Activated CD8-positive, alpha-beta memory T cell treated with anti-CD3 and anti-CD28 coated beads, Interleukin-2, amount 10 ng/mL, durations not matched to agents 7 days and 5 days (primary cell): ENCODE measurements at regions not wholly inside any gene's neighbourhood (a gene's known extent, or its start where the extent isn't known, plus 50 kb on each side); places are given as distances from the start of the nearest gene placed in this dataset.

Source experiments
- ATAC-seq: fragments of 150-1000 bp; cut with Tn5 transposase; one replicate; pipeline ENCODE4 v1.10.0; 2021; ENCODE audit warnings: moderate library complexity
- CTCF ChIA-PET: fragments of 350-600 bp; sonication (Branson Sonifier 250); formaldehyde crosslinking; loops from one replicate; lab custom pipeline; 2021; ENCODE audit warnings: antibody characterized with exemption; lab: Charles Lee
- DNase-seq: peaks from one replicate; pipeline ENCODE4 v3.0.0-alpha.2; 2020
- H3K27ac Mint-ChIP-seq: one replicate; pipeline ENCODE4 v1.8.0; 2021; ENCODE audit warnings: mild to moderate bottlenecking, mixed read lengths
- H3K27me3 Mint-ChIP-seq: one replicate; pipeline ENCODE4 v1.8.0; 2021; ENCODE audit warnings: mixed read lengths
- H3K36me3 Mint-ChIP-seq: one replicate; pipeline ENCODE4 v1.8.0; 2021; ENCODE audit warnings: mild to moderate bottlenecking, mixed read lengths
- H3K4me1 Mint-ChIP-seq: one replicate; pipeline ENCODE4 v1.8.0; 2021; ENCODE audit warnings: mixed read lengths
- H3K4me3 Mint-ChIP-seq: one replicate; pipeline ENCODE4 v1.8.0; 2021; ENCODE audit warnings: mild to moderate bottlenecking, moderate library complexity, mixed read lengths
- H3K9me3 Mint-ChIP-seq: one replicate; pipeline ENCODE4 v1.8.0; 2022; ENCODE audit warnings: low read depth, mixed read lengths

- DNase-seq (no peak), ATAC-seq (peak; percentile 79)
- Mint-ChIP-seq H3K4me1 (peaks cover 59% of the 10 kb centered on the region), H3K27me3 (no peaks in the 10 kb centered on the region), H3K27ac (peak overlapping the region; percentile 89), H3K9me3 (peaks cover 4% of the 10 kb centered on the region), H3K36me3 (peaks cover 10% of the 10 kb centered on the region), H3K4me3 (peak overlapping the region; percentile 62)
- CTCF ChIA-PET = interaction anchor here (0.6 to 4.6 kb wide), 17 partner anchors 10 to 980 kb away, joined by 3 to 37 read pairs (median 4); partner anchors contain the start of gene BCL6
Observed at GRCh38 chr3:187974871-187975271, 179.1 kb upstream of the LPP start.

DNA sequence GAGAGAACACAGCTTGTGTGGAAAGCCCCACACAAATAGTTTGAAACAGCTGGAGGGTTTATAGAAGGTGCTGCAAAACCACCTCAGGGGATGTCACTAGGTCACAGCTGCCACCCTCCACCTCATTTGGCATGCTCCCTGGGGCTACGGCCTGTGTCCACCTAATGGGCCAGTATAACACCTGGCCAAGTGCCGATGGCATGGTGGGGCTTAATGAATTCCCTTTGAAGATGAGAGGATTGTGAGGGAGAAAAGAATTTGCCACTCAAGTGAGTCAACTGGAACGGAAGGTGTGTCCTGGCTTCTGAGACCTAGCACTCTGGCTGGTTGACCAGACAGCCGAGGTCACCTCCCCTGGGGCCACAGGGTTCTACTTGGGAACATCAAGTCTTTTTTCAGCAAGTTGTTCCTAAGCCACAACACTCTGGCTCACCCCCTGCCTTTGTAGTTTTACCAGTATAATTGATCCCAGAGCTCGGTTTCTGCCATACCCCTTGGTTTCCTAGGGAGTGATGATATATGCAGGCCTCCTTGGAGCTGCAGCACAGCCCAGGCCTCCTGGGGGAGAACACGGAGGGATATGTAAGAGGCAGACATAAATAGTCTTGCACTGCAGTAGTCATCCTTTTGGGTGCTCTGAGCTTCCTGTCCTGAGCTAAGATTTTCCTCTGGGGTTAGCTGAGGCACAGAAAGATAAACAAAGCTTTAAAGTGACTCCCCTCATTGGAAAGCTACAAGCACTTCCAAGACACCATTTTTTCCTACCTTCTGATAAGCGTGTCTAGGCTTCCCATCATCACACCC, 178.2 kb upstream of the LPP start:
- no peaks in the 10 kb centered on the region for H3K27me3 Mint-ChIP-seq
- H3K27ac Mint-ChIP-seq = peak overlapping the region; percentile 89
- CTCF ChIA-PET = interaction anchor here (0.5 to 4.6 kb wide), 20 partner anchors 10 to 979 kb away, joined by 3 to 37 read pairs (median 4); partner anchors contain the start of gene BCL6
- H3K4me3 Mint-ChIP-seq = peak overlapping the region; percentile 62
- DNase-seq = no peak
- peaks cover 4% of the 10 kb centered on the region for H3K9me3 Mint-ChIP-seq
- H3K4me1 Mint-ChIP-seq = peaks cover 68% of the 10 kb centered on the region
- H3K36me3 Mint-ChIP-seq = peaks cover 10% of the 10 kb centered on the region
- peak; percentile 25 for ATAC-seq

DNA sequence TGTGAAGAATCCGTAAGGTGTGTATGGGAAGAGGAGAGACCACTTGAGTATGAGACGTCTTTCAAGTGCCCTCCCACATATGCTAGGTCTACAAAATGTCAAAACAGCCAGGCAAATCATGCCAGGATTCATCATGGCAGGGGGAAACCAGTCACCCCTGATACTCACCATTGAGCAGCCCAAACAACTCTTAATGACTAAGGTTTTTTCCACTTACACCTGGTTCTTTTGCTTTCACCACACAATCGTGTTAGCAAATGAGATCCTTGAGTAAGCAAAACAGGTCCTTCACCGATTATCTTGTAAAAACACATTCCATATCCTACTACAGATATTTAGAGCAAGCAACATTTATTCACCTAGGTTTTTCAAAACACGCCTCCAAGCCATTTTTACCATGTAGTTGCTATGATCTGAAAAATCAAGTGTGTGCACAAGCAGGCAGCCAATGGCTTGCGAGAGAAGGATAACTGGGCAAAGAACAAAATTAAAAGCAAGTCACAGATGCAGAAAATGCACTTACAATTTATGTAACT, 177.5 kb upstream of the LPP start:
- Mint-ChIP-seq H3K36me3 (peaks cover 10% of the 10 kb centered on the region), H3K4me1 (peaks cover 70% of the 10 kb centered on the region), H3K27me3 (no peaks in the 10 kb centered on the region), H3K9me3 (peaks cover 4% of the 10 kb centered on the region), H3K27ac (peak overlapping the region; percentile 89), H3K4me3 (no peak overlapping the region)
- DNase-seq (no peak), ATAC-seq (no peak)
- CTCF ChIA-PET = interaction anchor here (0.5 to 4.6 kb wide), 10 partner anchors 15 to 979 kb away, joined by 3 to 37 read pairs (median 6); partner anchors contain the start of gene BCL6

DNA sequence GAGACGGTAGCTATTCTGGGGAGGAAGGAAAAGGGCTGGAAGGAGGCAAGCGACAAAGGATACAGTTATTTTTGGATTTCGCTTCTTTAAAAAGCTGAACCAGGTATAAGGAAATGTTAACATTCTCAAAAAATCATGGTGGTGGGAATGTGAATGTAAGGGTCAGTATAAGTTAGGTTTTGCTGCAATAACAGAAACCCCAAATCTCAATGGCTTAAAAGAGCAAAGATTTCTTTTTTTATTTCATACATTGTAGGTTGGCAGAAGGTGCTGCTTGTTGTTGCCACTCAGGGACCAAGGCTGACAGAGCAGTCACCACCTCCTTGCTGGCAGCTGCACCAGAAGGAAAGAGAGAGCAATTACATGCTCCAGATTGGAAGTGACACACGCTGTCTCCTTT, 176.3 kb upstream of the LPP start:
- CTCF ChIA-PET = interaction anchor here (0.6 to 2.6 kb wide), 2 partner anchors 211 to 237 kb away, joined by 3 to 8 read pairs; no protein-coding TSS in a partner anchor
- H3K4me3 Mint-ChIP-seq = no peak overlapping the region
- no peaks in the 10 kb centered on the region for H3K27me3 Mint-ChIP-seq
- peaks cover 4% of the 10 kb centered on the region for H3K9me3 Mint-ChIP-seq
- ATAC-seq (no peak), DNase-seq (no peak)
- H3K27ac Mint-ChIP-seq = no peak overlapping the region
- peaks cover 10% of the 10 kb centered on the region for H3K36me3 Mint-ChIP-seq
- peaks cover 76% of the 10 kb centered on the region for H3K4me1 Mint-ChIP-seq

DNA sequence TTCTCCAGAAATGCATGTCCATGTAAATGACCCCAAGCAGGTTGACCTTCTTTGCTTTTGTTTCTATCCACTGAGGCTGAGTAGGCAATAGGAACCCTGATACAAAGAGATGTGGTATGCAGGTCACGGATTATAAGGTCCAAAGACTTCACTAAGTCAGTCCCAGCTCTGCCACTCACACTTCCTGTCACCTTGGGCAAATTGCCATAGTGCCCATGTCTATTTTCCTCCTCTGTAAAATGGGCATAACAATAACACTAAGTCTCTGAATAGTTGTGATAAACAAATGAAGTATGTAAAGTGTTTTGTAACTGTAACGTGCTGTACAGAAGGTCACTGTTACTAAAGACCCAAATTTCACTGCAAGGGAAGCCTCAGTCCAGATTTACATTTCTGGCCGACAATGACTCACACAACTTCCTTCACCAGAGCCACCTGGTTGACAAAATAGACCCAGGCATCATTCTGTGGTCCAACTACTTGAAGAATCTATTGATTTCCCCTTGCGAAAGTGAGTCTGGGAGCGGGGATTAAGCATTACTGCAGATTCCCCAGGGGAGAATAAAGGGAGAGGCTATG, 175.4 kb upstream of the LPP start:
- H3K27ac Mint-ChIP-seq = no peak overlapping the region

GRCh38 chr3:187979564-187979963, 174.4 kb upstream of the LPP start:
- CTCF ChIA-PET = interaction anchor here (1.2 to 2.6 kb wide), 3 partner anchors 17 to 239 kb away, joined by 3 to 8 read pairs (median 4); no protein-coding TSS in a partner anchor
- DNase-seq = no peak
- peaks cover 67% of the 10 kb centered on the region for H3K4me1 Mint-ChIP-seq

More for the DNA sequence above, 175.4 kb upstream of the LPP start:
- no peak overlapping the region for H3K4me3 Mint-ChIP-seq
- H3K36me3 Mint-ChIP-seq = peaks cover 10% of the 10 kb centered on the region
- DNase-seq (no peak), ATAC-seq (no peak)
- peaks cover 4% of the 10 kb centered on the region for H3K9me3 Mint-ChIP-seq
- no peaks in the 10 kb centered on the region for H3K27me3 Mint-ChIP-seq
- CTCF ChIA-PET = interaction anchor here (1.4 to 2.6 kb wide), 2 partner anchors 18 to 238 kb away, joined by 3 to 8 read pairs; no protein-coding TSS in a partner anchor
- H3K4me1 Mint-ChIP-seq = peaks cover 76% of the 10 kb centered on the region

GRCh38 chr3:187980861-187981260, 173.1 kb upstream of the LPP start:
- Mint-ChIP-seq H3K27me3 (no peaks in the 10 kb centered on the region), H3K36me3 (peaks cover 10% of the 10 kb centered on the region), H3K4me3 (no peak overlapping the region), H3K4me1 (peaks cover 58% of the 10 kb centered on the region), H3K27ac (no peak overlapping the region), H3K9me3 (peaks cover 4% of the 10 kb centered on the region)
- CTCF ChIA-PET = no interaction called here
- DNase-seq = no peak
- no peak for ATAC-seq

More at GRCh38 chr3:187979564-187979963, 174.4 kb upstream of the LPP start:
- Mint-ChIP-seq H3K4me3 (no peak overlapping the region), H3K27me3 (no peaks in the 10 kb centered on the region), H3K36me3 (peaks cover 10% of the 10 kb centered on the region), H3K27ac (no peak overlapping the region), H3K9me3 (peaks cover 4% of the 10 kb centered on the region)
- no peak for ATAC-seq

- DNase-seq (no peak), ATAC-seq (no peak)
- CTCF ChIA-PET = no interaction called here
- Mint-ChIP-seq H3K27me3 (no peaks in the 10 kb centered on the region), H3K4me3 (no peak overlapping the region), H3K36me3 (peaks cover 5% of the 10 kb centered on the region), H3K27ac (no peak overlapping the region), H3K9me3 (peaks cover 4% of the 10 kb centered on the region), H3K4me1 (peaks cover 61% of the 10 kb centered on the region)
Observed at GRCh38 chr3:187982142-187982541, 171.8 kb upstream of the LPP start.

- no peak for DNase-seq
- H3K4me3 Mint-ChIP-seq = no peak overlapping the region
- no peak for ATAC-seq
- H3K4me1 Mint-ChIP-seq = peaks cover 60% of the 10 kb centered on the region
- no peaks in the 10 kb centered on the region for H3K9me3 Mint-ChIP-seq
- H3K36me3 Mint-ChIP-seq = no peaks in the 10 kb centered on the region
- CTCF ChIA-PET = interaction anchor here (1.3 to 1.8 kb wide), 2 partner anchors 9 to 236 kb away, joined by 3 to 4 read pairs; no protein-coding TSS in a partner anchor
- H3K27ac Mint-ChIP-seq = no peak overlapping the region
- no peaks in the 10 kb centered on the region for H3K27me3 Mint-ChIP-seq
Observed at GRCh38 chr3:187983484-187984124, 170.4 kb upstream of the LPP start.

GRCh38 chr3:187985647-187986046, 168.3 kb upstream of the LPP start:
- ATAC-seq (no peak), DNase-seq (no peak)
- CTCF ChIA-PET = interaction anchor here (1.0 to 2.3 kb wide), 4 partner anchors 10 to 246 kb away, joined by 4 to 6 read pairs (median 4); no protein-coding TSS in a partner anchor
- H3K27ac Mint-ChIP-seq = no peak overlapping the region
- no peaks in the 10 kb centered on the region for H3K9me3 Mint-ChIP-seq
- H3K27me3 Mint-ChIP-seq = no peaks in the 10 kb centered on the region
- no peaks in the 10 kb centered on the region for H3K36me3 Mint-ChIP-seq
- no peak overlapping the region for H3K4me3 Mint-ChIP-seq
- peaks cover 40% of the 10 kb centered on the region for H3K4me1 Mint-ChIP-seq

GRCh38 chr3:187986514-187986934, 167.4 kb upstream of the LPP start:
- ATAC-seq (peak; percentile 76), DNase-seq (peak; percentile 64)
- peaks cover 4% of the 10 kb centered on the region for H3K9me3 Mint-ChIP-seq
- H3K27ac Mint-ChIP-seq = peak overlapping the region; percentile 29
- H3K4me1 Mint-ChIP-seq = peaks cover 39% of the 10 kb centered on the region
- peaks cover 6% of the 10 kb centered on the region for H3K36me3 Mint-ChIP-seq
- no peak overlapping the region for H3K4me3 Mint-ChIP-seq
- CTCF ChIA-PET = interaction anchor here (0.9 to 2.3 kb wide), 6 partner anchors 8 to 247 kb away, joined by 3 to 6 read pairs (median 4); no protein-coding TSS in a partner anchor
- H3K27me3 Mint-ChIP-seq = no peaks in the 10 kb centered on the region

- peak overlapping the region; percentile 3 for H3K27ac Mint-ChIP-seq
Observed at GRCh38 chr3:187987187-187987586, 166.8 kb upstream of the LPP start.

More at GRCh38 chr3:187987187-187987586, 166.8 kb upstream of the LPP start:
- peaks cover 35% of the 10 kb centered on the region for H3K4me1 Mint-ChIP-seq
- H3K9me3 Mint-ChIP-seq = peaks cover 4% of the 10 kb centered on the region
- no peak for ATAC-seq
- CTCF ChIA-PET = interaction anchor here (1.1 kb wide), 1 partner anchor 13 kb away, joined by 3 read pairs; no protein-coding TSS in a partner anchor
- no peaks in the 10 kb centered on the region for H3K27me3 Mint-ChIP-seq
- peaks cover 6% of the 10 kb centered on the region for H3K36me3 Mint-ChIP-seq
- no peak overlapping the region for H3K4me3 Mint-ChIP-seq
- no peak for DNase-seq
